GM21515 (cell line): ENCODE measurements at regions not wholly inside any gene's neighbourhood (a gene's known extent, or its start where the extent isn't known, plus 50 kb on each side); places are given as distances from the start of the nearest gene placed in this dataset.

Experiments used
- ATAC-seq: cut with Tn5 transposase; IDR thresholded peaks from one replicate; pipeline ENCODE4 v1.9.1; 2021; ENCODE audit not compliant: unreplicated experiment

- no peak for ATAC-seq
Measured at GRCh38 chr9:81207651-81208050, 481.7 kb downstream of the TLE1 start.

DNA sequence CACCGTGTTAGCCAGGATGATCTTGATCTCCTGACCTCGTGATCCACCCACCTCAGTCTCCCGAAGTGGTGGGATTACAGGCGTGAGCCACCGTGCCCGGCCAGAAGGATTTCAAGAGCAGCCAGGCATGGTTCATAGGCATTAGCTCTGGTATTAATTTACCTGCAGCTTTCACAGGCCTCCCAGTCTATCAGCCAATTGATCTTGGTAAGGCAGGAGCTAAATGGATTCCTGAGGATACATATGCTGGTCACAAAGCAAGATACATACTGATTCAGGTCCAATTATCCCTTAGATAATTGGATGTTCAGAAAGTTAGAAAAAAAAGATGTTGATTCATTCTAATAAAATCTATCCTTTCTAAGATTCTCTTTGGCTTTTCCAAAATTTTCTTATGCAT, 487.1 kb downstream of the TLE1 start:
- no peak for ATAC-seq

DNA sequence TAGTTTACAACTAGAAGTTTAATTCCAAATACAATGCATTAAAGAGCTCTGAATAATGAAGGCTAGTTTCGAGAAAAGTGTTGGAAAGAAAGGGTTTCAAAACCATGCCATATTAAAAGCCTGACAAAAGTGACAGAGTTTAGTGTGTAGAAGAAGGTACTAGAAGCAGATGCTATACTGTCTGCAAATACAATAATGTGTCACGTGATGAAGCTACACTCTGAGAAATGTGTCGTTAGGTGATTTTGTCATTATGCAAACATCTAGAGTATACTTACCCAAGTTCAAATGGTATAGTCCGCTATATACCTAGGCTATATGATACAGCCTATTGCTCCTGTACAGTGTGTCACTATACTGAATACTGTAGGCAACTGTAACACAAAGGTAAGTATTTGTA, 494.1 kb downstream of the TLE1 start:
- ATAC-seq: no peak

GRCh38 chr9:81193362-81194339, 495.7 kb downstream of the TLE1 start:
- no peak for ATAC-seq

DNA sequence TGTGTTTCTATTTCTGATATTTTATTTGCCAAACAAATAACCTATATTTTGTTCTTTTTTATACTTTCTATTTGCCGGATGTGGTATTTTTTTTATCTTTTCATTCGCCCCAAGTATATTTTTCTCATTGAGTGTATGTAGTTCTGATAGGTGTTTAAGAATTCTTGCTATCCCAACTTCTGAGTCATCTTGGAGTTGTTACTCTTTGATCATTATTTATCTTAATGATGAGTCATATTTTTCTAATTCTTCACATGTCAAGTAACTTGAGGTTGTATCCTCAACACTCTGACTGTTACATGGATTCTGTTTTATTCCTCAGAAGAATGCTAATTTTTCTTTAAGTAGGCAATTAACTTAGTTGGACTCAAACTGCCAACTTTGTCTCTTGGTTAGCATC, 498.1 kb downstream of the TLE1 start:
- ATAC-seq: no peak

DNA sequence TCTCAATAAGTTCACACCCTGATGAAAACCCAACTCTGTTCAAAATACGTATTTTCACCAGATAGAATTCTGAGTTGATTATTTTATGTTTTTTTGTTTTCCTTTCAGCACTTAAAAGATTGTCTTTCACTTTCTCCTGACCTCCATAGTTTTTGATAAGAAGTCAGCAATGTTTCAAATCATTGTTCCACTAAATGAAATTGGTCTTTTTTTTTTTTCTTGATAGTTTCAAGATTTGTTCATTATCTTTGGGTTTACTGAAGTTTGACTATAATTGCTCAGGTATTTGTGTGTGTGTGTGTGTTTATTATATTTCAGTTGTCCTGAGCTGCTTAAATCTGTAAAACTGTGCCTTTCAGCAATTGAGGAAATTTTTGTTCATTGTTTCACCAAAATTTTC, 498.7 kb downstream of the TLE1 start:
- no peak for ATAC-seq

- no peak for ATAC-seq
Measured at GRCh38 chr9:81183761-81184160, 505.6 kb downstream of the TLE1 start.

GRCh38 chr9:81182431-81182830, 506.9 kb downstream of the TLE1 start:
- no peak for ATAC-seq

GRCh38 chr9:81174023-81174422, 515.3 kb downstream of the TLE1 start:
- ATAC-seq: no peak

GRCh38 chr9:81171689-81172088, 517.7 kb downstream of the TLE1 start:
- no peak for ATAC-seq

GRCh38 chr9:81162361-81162760, 527.0 kb downstream of the TLE1 start:
- ATAC-seq: no peak

DNA sequence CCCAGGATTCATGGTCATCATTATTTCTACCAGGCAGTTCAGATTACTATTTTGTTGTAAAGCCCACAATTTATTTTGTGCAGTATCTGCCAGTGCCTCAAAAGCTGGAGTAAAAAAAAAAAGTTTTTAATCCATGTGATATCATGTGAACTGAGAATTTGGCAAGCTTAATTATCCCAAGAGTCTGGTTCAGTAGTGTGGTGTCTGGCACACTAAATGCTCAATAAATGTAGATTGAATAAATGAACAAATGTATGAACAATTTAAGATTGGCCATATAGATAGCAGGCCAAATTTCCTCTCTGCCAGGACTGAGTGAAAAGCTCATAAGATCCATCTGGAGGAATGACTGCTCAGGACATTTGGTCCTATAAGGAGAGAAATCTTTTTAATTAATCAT, 533.0 kb downstream of the TLE1 start:
- no peak for ATAC-seq

DNA sequence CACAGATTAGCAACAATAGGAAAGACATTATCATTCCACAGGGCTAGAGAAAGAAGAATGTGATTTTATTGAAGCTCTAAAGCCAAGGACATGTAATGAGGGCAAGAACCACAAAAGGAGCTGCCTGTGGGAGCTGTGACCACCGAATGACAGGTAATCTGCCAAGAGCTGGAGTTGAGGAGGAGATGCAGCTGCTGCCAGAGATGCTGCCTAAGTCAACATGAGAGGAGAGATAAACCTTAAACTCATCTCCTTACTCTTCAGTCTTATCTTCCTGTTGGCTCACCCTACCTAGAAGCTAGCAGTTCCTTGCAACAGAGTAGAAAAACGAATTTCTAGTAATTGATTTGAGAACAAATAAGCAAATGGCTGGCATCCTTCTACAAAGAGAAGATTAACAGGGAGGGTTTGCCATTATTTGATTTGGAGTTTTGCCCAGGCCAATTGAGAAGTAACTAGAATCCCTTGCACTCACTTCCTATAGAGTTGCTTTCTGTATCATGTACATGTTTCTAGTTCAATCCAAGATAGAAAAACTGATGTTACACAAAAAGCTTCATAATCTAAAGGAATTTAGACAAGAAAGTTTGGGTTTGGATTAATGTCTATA, 539.2 kb downstream of the TLE1 start:
- ATAC-seq: no peak

GRCh38 chr9:81146684-81147337, 542.5 kb downstream of the TLE1 start:
- no peak for ATAC-seq

- no peak for ATAC-seq
Measured at GRCh38 chr9:81146241-81146640, 543.1 kb downstream of the TLE1 start.

GRCh38 chr9:81145331-81145963, 543.9 kb downstream of the TLE1 start:
- ATAC-seq: no peak

GRCh38 chr9:81141961-81142360, 547.4 kb downstream of the TLE1 start:
- ATAC-seq: no peak

- ATAC-seq: no peak
Measured at GRCh38 chr9:81137976-81138568, 551.3 kb downstream of the TLE1 start.

- no peak for ATAC-seq
Measured at GRCh38 chr9:81132796-81133195, 556.6 kb downstream of the TLE1 start.

GRCh38 chr9:81132318-81132717, 557.0 kb downstream of the TLE1 start:
- no peak for ATAC-seq

DNA sequence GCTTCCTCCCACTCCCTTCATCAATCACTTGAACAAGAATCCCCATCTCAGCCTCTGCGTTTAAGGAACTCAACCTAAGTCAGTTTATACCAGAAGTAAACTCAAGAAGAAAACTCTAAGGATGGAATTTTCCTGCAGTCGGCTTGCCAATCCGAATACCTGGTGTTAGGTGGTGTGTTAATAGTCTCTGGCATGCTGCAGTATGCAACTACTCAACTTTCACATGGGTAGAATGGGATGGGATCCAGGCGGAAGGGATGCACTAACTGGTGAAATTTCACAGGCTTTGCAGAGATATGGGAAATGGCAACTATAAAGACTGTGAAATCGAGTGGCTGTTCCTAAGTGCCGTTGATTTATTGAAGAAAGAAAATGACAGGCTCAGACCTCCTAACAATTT, 560.6 kb downstream of the TLE1 start:
- no peak for ATAC-seq
